Epithelial cell of proximal tubule (primary cell): ENCODE measurements at regions not wholly inside any gene's neighbourhood (a gene's known extent, or its start where the extent isn't known, plus 50 kb on each side); places are given as distances from the start of the nearest gene placed in this dataset.

Source experiments
- DNase-seq: peaks from one replicate; pipeline ENCODE4 v3.0.0-alpha.2; 2011; ENCODE audit warnings: low read depth
- H3K4me3 ChIP-seq: 2 replicates; pipeline ENCODE4 v1.5.1; 2011; ENCODE audit warnings: low read depth, mild to moderate bottlenecking, low read length
- TF ChIP-seq, protein P1 (sequence below): conservative IDR thresholded peaks from 2 replicates; pipeline ENCODE4 v1.5.1; 2012; ENCODE audit warnings: low read depth, mild to moderate bottlenecking, low read length

GRCh38 chr21:35119501-35120047, 70.5 kb upstream of the RUNX1 start:
- DNase-seq = no peak
- H3K4me3 ChIP-seq = no peak overlapping the region
- TF ChIP-seq, protein P1, sequence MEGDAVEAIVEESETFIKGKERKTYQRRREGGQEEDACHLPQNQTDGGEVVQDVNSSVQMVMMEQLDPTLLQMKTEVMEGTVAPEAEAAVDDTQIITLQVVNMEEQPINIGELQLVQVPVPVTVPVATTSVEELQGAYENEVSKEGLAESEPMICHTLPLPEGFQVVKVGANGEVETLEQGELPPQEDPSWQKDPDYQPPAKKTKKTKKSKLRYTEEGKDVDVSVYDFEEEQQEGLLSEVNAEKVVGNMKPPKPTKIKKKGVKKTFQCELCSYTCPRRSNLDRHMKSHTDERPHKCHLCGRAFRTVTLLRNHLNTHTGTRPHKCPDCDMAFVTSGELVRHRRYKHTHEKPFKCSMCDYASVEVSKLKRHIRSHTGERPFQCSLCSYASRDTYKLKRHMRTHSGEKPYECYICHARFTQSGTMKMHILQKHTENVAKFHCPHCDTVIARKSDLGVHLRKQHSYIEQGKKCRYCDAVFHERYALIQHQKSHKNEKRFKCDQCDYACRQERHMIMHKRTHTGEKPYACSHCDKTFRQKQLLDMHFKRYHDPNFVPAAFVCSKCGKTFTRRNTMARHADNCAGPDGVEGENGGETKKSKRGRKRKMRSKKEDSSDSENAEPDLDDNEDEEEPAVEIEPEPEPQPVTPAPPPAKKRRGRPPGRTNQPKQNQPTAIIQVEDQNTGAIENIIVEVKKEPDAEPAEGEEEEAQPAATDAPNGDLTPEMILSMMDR = no peak

GRCh38 chr21:35116777-35117176, 67.7 kb upstream of the RUNX1 start:
- TF ChIP-seq, protein P1 = no peak
- no peak overlapping the region for H3K4me3 ChIP-seq
- DNase-seq = no peak

DNA sequence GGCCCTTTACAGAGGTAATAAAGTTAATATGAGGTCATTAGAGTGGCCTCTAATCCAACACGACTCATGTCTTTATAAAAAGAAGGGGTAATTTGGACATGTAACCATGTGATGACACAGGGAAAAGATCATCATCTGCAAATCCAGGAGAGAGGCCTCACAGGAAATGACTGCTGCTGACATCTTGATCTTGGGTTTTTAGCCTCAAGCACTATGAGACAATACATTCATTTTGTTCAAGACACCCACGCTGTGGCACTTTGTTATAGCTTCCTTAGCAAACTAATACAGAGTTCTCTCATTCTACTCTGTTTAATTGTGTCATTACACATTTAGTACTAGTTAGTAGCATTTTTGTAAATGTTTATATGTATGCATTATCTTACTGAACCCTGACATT, 64.0 kb upstream of the RUNX1 start:
- H3K4me3 ChIP-seq = no peak overlapping the region
- TF ChIP-seq, protein P1 = no peak
- no peak for DNase-seq

DNA sequence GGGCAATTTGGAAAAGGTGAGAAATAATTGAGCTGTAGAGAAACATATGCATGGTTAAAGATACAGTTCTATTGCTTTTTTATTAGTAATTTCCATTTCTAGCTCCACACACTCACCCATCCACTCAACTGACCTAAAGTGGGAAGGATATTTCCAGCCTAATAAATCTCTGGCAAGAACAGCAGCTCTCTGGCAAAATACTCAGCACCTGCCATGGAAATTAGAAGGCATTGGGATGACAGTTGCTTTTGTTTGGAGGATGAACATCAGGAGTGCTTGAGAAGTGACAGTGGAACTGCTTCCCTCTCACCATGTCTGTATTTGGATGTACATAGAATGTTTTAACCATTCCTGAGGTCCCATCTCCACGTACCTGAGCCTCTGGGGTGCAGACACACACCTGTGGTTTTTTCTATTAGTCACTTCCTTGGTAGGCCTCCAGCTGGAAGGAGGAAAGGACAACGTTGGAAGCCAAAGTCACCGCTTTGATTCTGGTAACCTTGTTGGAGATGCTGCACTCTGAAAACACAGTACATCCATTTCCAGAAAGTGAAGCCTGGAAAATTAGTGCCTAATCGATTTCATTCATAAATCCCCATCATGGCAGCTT, 62.3 kb upstream of the RUNX1 start:
- DNase-seq = no peak

GRCh38 chr21:35108887-35109286, 59.8 kb upstream of the RUNX1 start:
- TF ChIP-seq, protein P1 = no peak
- no peak overlapping the region for H3K4me3 ChIP-seq
- DNase-seq = no peak

More for the DNA sequence above, 62.3 kb upstream of the RUNX1 start:
- H3K4me3 ChIP-seq = no peak overlapping the region
- TF ChIP-seq, protein P1 = no peak

GRCh38 chr21:35107520-35107919, 58.4 kb upstream of the RUNX1 start:
- H3K4me3 ChIP-seq = no peak overlapping the region
- TF ChIP-seq, protein P1 = no peak
- no peak for DNase-seq

- TF ChIP-seq, protein P1 = no peak
- no peak overlapping the region for H3K4me3 ChIP-seq
- DNase-seq = no peak
Observed at GRCh38 chr21:35106246-35106835, 57.2 kb upstream of the RUNX1 start.
